ENCODE measurements at regions not wholly inside any gene's neighbourhood (a gene's known extent, or its start where the extent isn't known, plus 50 kb on each side); places are given as distances from the start of the nearest gene placed in this dataset.

DNA sequence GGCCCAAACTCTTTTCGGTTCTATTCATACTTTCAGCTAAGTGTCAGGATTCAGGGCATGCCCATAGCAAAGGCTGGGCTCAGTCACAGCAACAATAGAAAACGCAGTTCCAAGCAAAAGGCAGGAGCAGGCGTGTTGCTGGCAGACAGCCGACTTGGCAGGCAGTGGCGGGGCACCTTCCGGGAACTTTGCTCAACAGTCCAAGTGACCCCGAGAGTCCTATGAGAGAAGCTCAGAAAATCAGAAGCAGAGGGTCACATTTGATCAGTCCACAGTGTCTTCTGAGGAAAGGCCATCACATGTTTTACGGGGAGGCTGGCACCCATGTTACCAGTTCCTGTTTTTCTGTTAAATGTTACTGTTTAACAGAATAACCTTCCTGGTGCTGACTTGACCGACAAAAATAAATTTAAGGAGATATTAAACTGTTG lies 115.0 kb downstream of the DACT1 start:
- Mint-ChIP-seq H3K27me3 (ENCODE audit: insufficient read depth) (no peaks in the 10 kb centered on the region; the same call in none of the 2 replicates), H3K27ac (no peak overlapping the region)

DNA sequence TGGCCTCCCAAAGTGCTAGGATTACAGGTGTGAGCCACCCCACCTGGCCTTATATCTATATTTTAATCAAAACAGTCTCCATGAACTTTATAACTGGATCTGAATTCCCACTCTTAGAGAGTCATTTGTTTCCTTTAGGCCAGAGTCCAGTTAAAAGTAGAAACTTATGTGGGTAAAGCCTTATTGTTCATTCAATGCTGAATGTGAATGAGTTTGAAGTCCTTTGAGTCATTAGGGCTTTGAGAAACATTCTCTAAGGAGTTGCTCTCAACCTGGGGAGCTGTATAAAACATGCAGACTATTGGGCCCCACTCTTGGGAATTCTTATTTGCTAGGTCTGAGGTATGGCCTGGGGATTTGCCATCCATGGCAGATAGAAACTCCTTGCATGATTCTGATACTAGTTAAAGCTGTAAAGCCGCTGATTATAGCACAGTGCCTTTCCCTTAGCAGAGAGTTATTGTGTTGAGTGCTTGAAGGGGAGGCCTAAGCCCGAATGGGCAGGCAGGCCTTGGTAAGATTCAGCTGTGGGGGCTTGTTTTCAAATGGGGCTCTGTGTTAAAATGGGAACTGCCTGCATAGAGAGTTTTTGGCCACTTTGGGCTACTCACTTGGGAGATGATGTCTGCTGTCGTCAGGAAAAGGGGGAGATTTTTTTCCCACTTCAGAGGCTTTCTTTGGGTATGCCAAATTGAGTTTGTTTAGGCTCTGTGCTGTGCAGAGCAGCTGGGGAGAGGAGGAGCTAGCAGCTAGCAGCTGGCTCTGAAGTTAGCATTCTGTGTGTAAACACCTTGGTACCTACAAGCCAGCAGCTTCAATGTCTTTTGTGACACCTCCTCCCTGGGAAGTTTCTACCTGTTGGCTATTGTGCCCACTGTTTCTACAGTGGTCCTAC lies 117.5 kb downstream of the DACT1 start:
- no peaks in the 10 kb centered on the region for H3K36me3 Mint-ChIP-seq (ENCODE audit: low read depth)
- peaks cover 18% of the 10 kb centered on the region for H3K4me1 Mint-ChIP-seq (ENCODE audit: low read depth)
- no peaks in the 10 kb centered on the region for H3K9me3 Mint-ChIP-seq
- no peak overlapping the region for H3K27ac Mint-ChIP-seq
- TF ChIP-seq, protein P1, sequence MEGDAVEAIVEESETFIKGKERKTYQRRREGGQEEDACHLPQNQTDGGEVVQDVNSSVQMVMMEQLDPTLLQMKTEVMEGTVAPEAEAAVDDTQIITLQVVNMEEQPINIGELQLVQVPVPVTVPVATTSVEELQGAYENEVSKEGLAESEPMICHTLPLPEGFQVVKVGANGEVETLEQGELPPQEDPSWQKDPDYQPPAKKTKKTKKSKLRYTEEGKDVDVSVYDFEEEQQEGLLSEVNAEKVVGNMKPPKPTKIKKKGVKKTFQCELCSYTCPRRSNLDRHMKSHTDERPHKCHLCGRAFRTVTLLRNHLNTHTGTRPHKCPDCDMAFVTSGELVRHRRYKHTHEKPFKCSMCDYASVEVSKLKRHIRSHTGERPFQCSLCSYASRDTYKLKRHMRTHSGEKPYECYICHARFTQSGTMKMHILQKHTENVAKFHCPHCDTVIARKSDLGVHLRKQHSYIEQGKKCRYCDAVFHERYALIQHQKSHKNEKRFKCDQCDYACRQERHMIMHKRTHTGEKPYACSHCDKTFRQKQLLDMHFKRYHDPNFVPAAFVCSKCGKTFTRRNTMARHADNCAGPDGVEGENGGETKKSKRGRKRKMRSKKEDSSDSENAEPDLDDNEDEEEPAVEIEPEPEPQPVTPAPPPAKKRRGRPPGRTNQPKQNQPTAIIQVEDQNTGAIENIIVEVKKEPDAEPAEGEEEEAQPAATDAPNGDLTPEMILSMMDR (IDR thresholded peaks at IDR 0.05), result no peak
- no peak overlapping the region for H3K4me3 Mint-ChIP-seq
- DNase-seq, result no peak
- no peaks in the 10 kb centered on the region; the same call in none of the 2 replicates for H3K27me3 Mint-ChIP-seq (ENCODE audit: insufficient read depth)

More for the DNA sequence above, 115.0 kb downstream of the DACT1 start:
- Mint-ChIP-seq H3K9me3 (no peaks in the 10 kb centered on the region), H3K4me3 (no peak overlapping the region), H3K4me1 (ENCODE audit: low read depth) (peaks cover 38% of the 10 kb centered on the region), H3K36me3 (ENCODE audit: low read depth) (no peaks in the 10 kb centered on the region)
- TF ChIP-seq, protein P1 (IDR thresholded peaks at IDR 0.05), result no peak
- DNase-seq, result no peak

DNA sequence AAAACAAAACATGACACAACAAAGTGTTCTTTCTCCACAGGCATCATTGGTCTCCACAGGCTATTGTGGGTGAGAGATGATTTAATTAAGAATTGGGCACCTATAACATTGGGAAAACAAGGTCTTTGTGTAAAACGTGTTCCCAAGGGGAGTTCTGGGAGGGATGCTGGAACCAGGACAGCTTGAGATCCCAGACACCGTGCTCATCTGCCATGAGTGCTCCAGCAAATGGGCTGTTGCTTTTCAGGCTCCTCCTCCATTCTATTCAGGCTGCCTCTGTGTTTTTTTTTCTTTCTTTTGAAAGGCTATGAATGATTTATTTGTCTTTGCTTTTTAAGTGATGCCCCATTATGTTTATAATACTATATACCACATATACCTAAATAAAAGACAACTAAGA lies 122.4 kb downstream of the DACT1 start:
- Mint-ChIP-seq H3K27me3 (ENCODE audit: insufficient read depth) (peaks cover 2% of the 10 kb centered on the region), H3K27ac (no peak overlapping the region), H3K4me3 (no peak overlapping the region), H3K9me3 (no peaks in the 10 kb centered on the region), H3K36me3 (ENCODE audit: low read depth) (no peaks in the 10 kb centered on the region), H3K4me1 (ENCODE audit: low read depth) (peaks cover 16% of the 10 kb centered on the region)
- DNase-seq, result no peak
- TF ChIP-seq, protein P1 (IDR thresholded peaks at IDR 0.05), result no peak

DNA sequence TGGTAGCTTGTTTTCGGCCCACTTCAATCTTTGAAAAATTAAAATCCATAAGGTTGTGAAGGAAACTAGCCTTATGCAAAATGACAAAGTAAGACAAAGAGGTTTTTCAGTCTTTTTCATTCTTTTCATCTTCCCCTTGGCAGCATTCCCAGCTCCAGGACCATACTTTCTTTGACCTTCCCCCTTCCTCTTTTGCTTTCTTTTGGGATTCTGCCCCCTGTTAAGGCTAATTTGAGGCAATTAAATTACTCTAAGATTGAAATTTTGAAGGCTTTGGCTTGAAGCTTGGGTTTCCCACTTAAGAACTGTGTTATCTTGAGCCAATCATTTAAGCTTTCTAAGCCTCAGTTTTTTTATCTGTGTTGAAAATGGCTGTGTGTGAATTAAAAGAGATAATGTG lies 124.9 kb downstream of the DACT1 start:
- no peaks in the 10 kb centered on the region for H3K36me3 Mint-ChIP-seq (ENCODE audit: low read depth)
- H3K4me3 Mint-ChIP-seq, result no peak overlapping the region
- DNase-seq, result no peak
- H3K27ac Mint-ChIP-seq, result no peak overlapping the region
- H3K27me3 Mint-ChIP-seq (ENCODE audit: insufficient read depth), result peaks cover 2% of the 10 kb centered on the region
- no peaks in the 10 kb centered on the region for H3K4me1 Mint-ChIP-seq (ENCODE audit: low read depth)
- H3K9me3 Mint-ChIP-seq, result no peaks in the 10 kb centered on the region
- TF ChIP-seq, protein P1 (IDR thresholded peaks at IDR 0.05), result no peak

DNA sequence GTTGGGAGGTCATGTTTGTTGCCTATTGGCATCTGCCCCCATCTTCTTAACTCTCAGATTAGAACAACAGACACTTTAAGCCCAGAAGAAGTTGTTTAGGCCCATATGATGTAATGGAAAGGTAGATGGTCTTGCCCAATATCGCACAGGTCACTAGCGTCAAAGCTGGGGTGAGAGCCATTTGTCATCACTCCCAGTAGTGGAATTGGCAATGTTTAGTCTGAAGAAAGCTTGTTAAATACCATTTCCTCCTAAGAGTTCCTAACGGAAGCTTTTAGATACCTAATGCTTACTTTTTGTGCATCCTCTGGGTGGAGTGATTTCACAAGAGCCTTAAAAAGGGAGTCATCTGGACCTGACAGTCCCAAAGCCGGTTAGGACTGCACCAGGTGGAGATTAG lies 125.4 kb downstream of the DACT1 start:
- no peak for DNase-seq
- peaks cover 2% of the 10 kb centered on the region for H3K27me3 Mint-ChIP-seq (ENCODE audit: insufficient read depth)
- no peaks in the 10 kb centered on the region for H3K36me3 Mint-ChIP-seq (ENCODE audit: low read depth)
- H3K4me3 Mint-ChIP-seq, result no peak overlapping the region
- H3K9me3 Mint-ChIP-seq, result no peaks in the 10 kb centered on the region
- H3K4me1 Mint-ChIP-seq (ENCODE audit: low read depth), result no peaks in the 10 kb centered on the region
- TF ChIP-seq, protein P1 (IDR thresholded peaks at IDR 0.05), result no peak
- H3K27ac Mint-ChIP-seq, result no peak overlapping the region
